Endothelial cell of umbilical vein (primary cell): ENCODE measurements at regions not wholly inside any gene's neighbourhood (a gene's known extent, or its start where the extent isn't known, plus 50 kb on each side); places are given as distances from the start of the nearest gene placed in this dataset.

Source experiments
- BruUV-seq: library from RNA; stranded (reverse); fragments of 400-500 nt; replicated peaks from 2 replicates; lab custom pipeline; 2021; lab: Mats Ljungman, UMichigan
- CTCF ChIA-PET: fragments of 300-600, 350-600 bp; sonication (Branson Sonifier 250); formaldehyde crosslinking; loops from one replicate; lab custom pipeline; 2021; ENCODE audit warnings: antibody characterized with exemption, inconsistent platforms; lab: Charles Lee
- POLR2A ChIA-PET: fragments of 300-600, 350-600 bp; sonication (Branson Sonifier 250); formaldehyde crosslinking; loops from one replicate; lab custom pipeline; 2021; ENCODE audit warnings: antibody characterized with exemption, inconsistent platforms; lab: Charles Lee
- DNase-seq: peaks from one replicate; pipeline ENCODE4 v3.0.0-alpha.2; 2011; ENCODE audit warnings: low read depth, low spot score
- FAIRE-seq: peaks from 2 replicates; lab custom pipeline; 2011; peaks lifted over from hg19 to GRCh38; lab: Jason Lieb, UNC
- H2AFZ ChIP-seq: 2 replicates; pipeline ENCODE4 v1.6.0; 2012; ENCODE audit warnings: low read depth, low read length, control low read depth, inconsistent platforms
- H3K27ac ChIP-seq: 2 replicates; pipeline ENCODE4 v1.5.1; 2011; ENCODE audit warnings: low read depth, mild to moderate bottlenecking, control low read depth, low read length, moderate library complexity; ENCODE audit not compliant: insufficient read depth
- H3K27me3 ChIP-seq, 2 experiments: 2 replicates each; pipeline versions ENCODE4 v1.6.0 to v1.6.1; 2011; ENCODE audit warnings: low read length in 2 of 2, mixed read lengths in 1 of 2; ENCODE audit not compliant: control insufficient read depth in 2 of 2, insufficient read depth in 2 of 2
- H3K36me3 ChIP-seq, 2 experiments: 2 replicates in 1 of 2; 3 replicates in 1 of 2; pipeline ENCODE4 v1.5.1; 2011; ENCODE audit warnings: low read length in 2 of 2, mild to moderate bottlenecking in 1 of 2, moderate library complexity in 1 of 2; ENCODE audit not compliant: control insufficient read depth in 2 of 2, insufficient read depth in 2 of 2; ENCODE audit errors: extremely low read depth in 1 of 2
- H3K4me1 ChIP-seq: 3 replicates; pipeline ENCODE4 v1.5.1; 2011; ENCODE audit warnings: mild to moderate bottlenecking, low read length; ENCODE audit not compliant: control insufficient read depth, insufficient read depth; ENCODE audit errors: extremely low read depth
- H3K4me2 ChIP-seq: 2 replicates; pipeline ENCODE4 v1.6.1; 2011; ENCODE audit warnings: low read length, control low read depth, mixed read lengths; ENCODE audit not compliant: insufficient read depth
- H3K4me3 ChIP-seq, 3 experiments: fragments of 200-600 bp in 1 of 3; sonication (generic), shearing (Covaris generic) in 1 of 3; replicated peaks in 1 of 3; 2 replicates each; pipeline ENCODE4 v1.5.1; 2011 to 2016; ENCODE audit warnings: control low read depth in 3 of 3, low read length in 3 of 3, mild to moderate bottlenecking in 2 of 3, inconsistent platforms in 1 of 3, low read depth in 1 of 3, moderate library complexity in 1 of 3; ENCODE audit not compliant: insufficient read depth in 1 of 3
- H3K79me2 ChIP-seq: 2 replicates; pipeline ENCODE4 v1.6.0; 2012; ENCODE audit warnings: low read length, inconsistent platforms; ENCODE audit not compliant: control insufficient read depth, insufficient read depth
- H3K9ac ChIP-seq: replicated peaks from 2 replicates; pipeline ENCODE3; 2011; ENCODE audit warnings: low read length, control low read depth; ENCODE audit not compliant: insufficient read depth; ENCODE audit errors: extremely low read depth
- H3K9me1 ChIP-seq: replicated peaks from 3 replicates; pipeline ENCODE4 v1.6.0; 2011; ENCODE audit warnings: mild to moderate bottlenecking, low read length; ENCODE audit not compliant: control insufficient read depth, insufficient read depth; ENCODE audit errors: extremely low read depth
- H3K9me3 ChIP-seq: replicated peaks from 2 replicates; pipeline ENCODE4 v1.5.1; 2012; ENCODE audit warnings: low read length, inconsistent platforms; ENCODE audit not compliant: control insufficient read depth, insufficient read depth
- H4K20me1 ChIP-seq: replicated peaks from 2 replicates; pipeline ENCODE3; 2011; ENCODE audit warnings: mild to moderate bottlenecking, low read length; ENCODE audit not compliant: control insufficient read depth, insufficient read depth; ENCODE audit errors: extremely low read depth
- CTCF ChIP-seq, 2 donors: IDR thresholded peaks; 1 replicate in 1 of 2; 2 replicates in 1 of 2; pipeline ENCODE4 v1.5.1; 2011; ENCODE audit warnings: low read length in 2 of 2, mild to moderate bottlenecking in 2 of 2, moderate library complexity in 2 of 2, control low read depth in 1 of 2, inconsistent platforms in 1 of 2, low read depth in 1 of 2; ENCODE audit not compliant: insufficient read depth in 1 of 2; ENCODE audit errors: extremely low read depth in 1 of 2
- EZH2 ChIP-seq: IDR thresholded peaks from 2 replicates; pipeline ENCODE4 v1.6.1; 2012; ENCODE audit warnings: borderline replicate concordance, low read depth, mild to moderate bottlenecking, moderate library complexity, low read length, inconsistent platforms; ENCODE audit not compliant: severe bottlenecking
- FOS ChIP-seq: IDR thresholded peaks from 2 replicates; pipeline ENCODE4 v1.6.1; 2011; ENCODE audit warnings: mild to moderate bottlenecking, low read length, moderate library complexity, borderline replicate concordance; ENCODE audit not compliant: insufficient read depth
- GATA2 ChIP-seq: IDR thresholded peaks from 2 replicates; pipeline ENCODE4 v1.7.0; 2011; ENCODE audit warnings: low read depth, mild to moderate bottlenecking, moderate library complexity, mixed read lengths, low read length; ENCODE audit not compliant: insufficient read length, insufficient read depth
- JUN ChIP-seq: IDR thresholded peaks from 2 replicates; pipeline ENCODE4 v1.6.1; 2011; ENCODE audit warnings: borderline replicate concordance, low read depth; ENCODE audit not compliant: insufficient read length, insufficient read depth
- MAX ChIP-seq: IDR thresholded peaks from 2 replicates; pipeline ENCODE4 v1.6.1; 2011; ENCODE audit not compliant: insufficient read depth, insufficient read length
- MYC ChIP-seq: IDR thresholded peaks from one replicate; pipeline ENCODE4 v1.6.1; 2011; ENCODE audit warnings: mild to moderate bottlenecking, low read depth, low read length
- POLR2A ChIP-seq: IDR thresholded peaks from 2 replicates; pipeline ENCODE4 v1.6.1; 2012; ENCODE audit warnings: low read depth, mild to moderate bottlenecking, control low read depth, low read length
- POLR2AphosphoS5 ChIP-seq: IDR thresholded peaks from 2 replicates; pipeline ENCODE4 v1.6.1; 2012; ENCODE audit warnings: low read depth, mild to moderate bottlenecking, control low read depth, low read length, moderate library complexity; ENCODE audit not compliant: insufficient read depth
- dilution Hi-C: fragments of 300-500 bp; cut with MboI; formaldehyde crosslinking; loops from one replicate; pipeline ENCODE4 v1.15.0; 2019; ENCODE audit warnings: low sequenced_read_pairs; ENCODE audit not compliant: extremely low pct_ligation_motif_present
- intact Hi-C: fragments of 100-400 bp; cut with micrococcal nuclease; formaldehyde crosslinking; loops from one replicate; pipeline ENCODE4 v1.10.0; 2022

GRCh38 chr6:95690328-95690727, 113.0 kb downstream of the MANEA start:
- H3K79me2 ChIP-seq, result no peaks in the 10 kb centered on the region
- H3K4me1 ChIP-seq, result no peaks in the 10 kb centered on the region
- no peaks in the 10 kb centered on the region for H3K9me1 ChIP-seq
- POLR2A ChIA-PET, result no interaction called here
- no peak overlapping the region for H3K9ac ChIP-seq
- H3K9me3 ChIP-seq, result peaks cover 2% of the 10 kb centered on the region
- H3K27me3 ChIP-seq, result no peaks in the 10 kb centered on the region
- CTCF ChIA-PET, result no interaction called here
- intact Hi-C loops (no loop called here), dilution Hi-C loops (no loop called here)
- TF ChIP-seq JUN (no peak), MAX (no peak), GATA2 (no peak), MYC (no peak), POLR2A (no peak), CTCF (IDR thresholded peaks at IDR 0.05; ENCODE audit: extremely low read depth in 1 of 2, insufficient read depth in 1 of 2, low read depth in 1 of 2, low read length in 2 of 2) (no peak)
- no peak overlapping the region for H3K27ac ChIP-seq
- no peaks in the 10 kb centered on the region for H4K20me1 ChIP-seq
- DNase-seq (no peak), FAIRE-seq (no peak)
- H3K4me2 ChIP-seq, result no peak overlapping the region
- H3K36me3 ChIP-seq, result no peaks in the 10 kb centered on the region
- no peak overlapping the region for H2AFZ ChIP-seq
- no peak overlapping the region for H3K4me3 ChIP-seq
- no TSS peak for BruUV-seq

GRCh38 chr6:95693108-95693507, 115.8 kb downstream of the MANEA start:
- Histone ChIP-seq H3K36me3 (no peaks in the 10 kb centered on the region), H3K4me1 (no peaks in the 10 kb centered on the region), H3K9me3 (peaks cover 2% of the 10 kb centered on the region), H3K27ac (no peak overlapping the region), H3K9ac (no peak overlapping the region), H3K4me3 (no peak overlapping the region), H4K20me1 (no peaks in the 10 kb centered on the region), H3K79me2 (no peaks in the 10 kb centered on the region), H3K9me1 (no peaks in the 10 kb centered on the region), H3K4me2 (no peak overlapping the region), H2AFZ (no peak overlapping the region), H3K27me3 (no peaks in the 10 kb centered on the region)
- FAIRE-seq (no peak), DNase-seq (no peak)
- no TSS peak for BruUV-seq
- ChIA-PET CTCF (no interaction called here), POLR2A (no interaction called here)
- dilution Hi-C loops (no loop called here), intact Hi-C loops (no loop called here)
- TF ChIP-seq JUN, result no peak
- TF ChIP-seq FOS, result no peak
- TF ChIP-seq EZH2, result no peak
- TF ChIP-seq POLR2AphosphoS5, result no peak
- no peak for TF ChIP-seq MAX
- no peak for TF ChIP-seq POLR2A
- no peak for TF ChIP-seq MYC
- no peak for TF ChIP-seq GATA2
- TF ChIP-seq CTCF (IDR thresholded peaks at IDR 0.05; ENCODE audit: extremely low read depth in 1 of 2, insufficient read depth in 1 of 2, low read depth in 1 of 2, low read length in 2 of 2), result no peak
